A549 (cell line): ENCODE measurements at regions not wholly inside any gene's neighbourhood (a gene's known extent, or its start where the extent isn't known, plus 50 kb on each side); places are given as distances from the start of the nearest gene placed in this dataset.

ENCODE experiments used
- ATAC-seq, 2 experiments: fragments of 200-7000 bp in 1 of 2; fragments of >200 bp in 1 of 2; cut with Nextera tagmentation in 1 of 2; cut with Tn5 transposase in 1 of 2; 3 replicates each; pipeline versions ENCODE4 v1.8.0 to v1.9.1; 2018 to 2020; ENCODE audit warnings: mild to moderate bottlenecking in 1 of 2, moderate library complexity in 1 of 2
- CTCF ChIA-PET: fragments of 300-600 bp; sonication (Branson Sonifier 250); formaldehyde crosslinking; extraction: SDS; loops from one replicate; lab custom pipeline; 2021; ENCODE audit warnings: antibody characterized with exemption, inconsistent platforms; lab: Yijun Ruan, JAX
- POLR2A ChIA-PET: fragments of 350-600 bp; formaldehyde crosslinking; extraction: SDS; loops from one replicate; lab custom pipeline; 2021; ENCODE audit warnings: antibody characterized with exemption, inconsistent platforms; lab: Yijun Ruan, JAX
- DNase-seq, 2 experiments: peaks; one replicate each; pipeline versions ENCODE4 v3.0.0 to v3.0.0-alpha.2; 2011 to 2016; ENCODE audit warnings: low read depth in 1 of 2, low spot score in 1 of 2
- FAIRE-seq: peaks from 2 replicates; lab custom pipeline; 2011; peaks lifted over from hg19 to GRCh38; lab: Jason Lieb, UNC
- H3K27ac ChIP-seq, 2 experiments: fragments of >200 bp; sonication (Bioruptor Twin); formaldehyde crosslinking; 3 replicates each; pipeline ENCODE4 v1.5.1; 2016 to 2017
- H3K4me1 ChIP-seq: fragments of >200 bp; sonication (Bioruptor Twin); formaldehyde crosslinking; 3 replicates; pipeline ENCODE4 v1.6.1; 2016
- H3K4me2 ChIP-seq: fragments of >200 bp; sonication (Bioruptor Twin); formaldehyde crosslinking; 3 replicates; pipeline ENCODE4 v1.6.1; 2016
- H3K4me3 ChIP-seq: fragments of >200 bp; sonication (Bioruptor Twin); formaldehyde crosslinking; 3 replicates; pipeline ENCODE4 v1.5.1; 2016
- H3K9me3 ChIP-seq: fragments of >200 bp; sonication (Bioruptor Twin); formaldehyde crosslinking; 3 replicates; pipeline ENCODE4 v1.6.1; 2016
- BCL3 ChIP-seq: fragments of >200 bp; sonication (Bioruptor Twin); formaldehyde crosslinking; IDR thresholded peaks from 3 replicates; pipeline ENCODE4 v1.6.1; 2016
- BHLHE40 ChIP-seq: IDR thresholded peaks from 2 replicates; pipeline ENCODE4 v1.6.1; 2012; ENCODE audit warnings: low read depth, low read length, inconsistent platforms
- CBX2 ChIP-seq: fragments of 200-600 bp; sonication (generic); IDR thresholded peaks from 2 replicates; pipeline ENCODE4 v1.6.1; 2016; ENCODE audit warnings: low read depth, mild to moderate bottlenecking, borderline replicate concordance
- CEBPB ChIP-seq, 2 experiments: fragments of >200 bp in 1 of 2; sonication (Bioruptor Twin) in 1 of 2; formaldehyde crosslinking in 1 of 2; IDR thresholded peaks; 2 replicates each; pipeline ENCODE4 v1.6.1; 2012 to 2016
- CHD4 ChIP-seq: fragments of 200-600 bp; sonication (generic); IDR thresholded peaks from 2 replicates; pipeline ENCODE4 v1.6.1; 2016; ENCODE audit warnings: antibody characterized with exemption, mild to moderate bottlenecking, borderline replicate concordance
- EHF ChIP-seq: fragments of 250-450 bp; sonication (Bioruptor Pico); IDR thresholded peaks from 2 replicates; pipeline ENCODE4 v1.5.0; 2020; ENCODE audit warnings: mild to moderate bottlenecking
- EHMT2 ChIP-seq: fragments of 200-600 bp; sonication (generic); IDR thresholded peaks from 2 replicates; pipeline ENCODE4 v1.6.1; 2016; ENCODE audit warnings: antibody characterized with exemption, low read depth, mild to moderate bottlenecking, moderate library complexity
- EP300 ChIP-seq, 2 experiments: fragments of >200 bp; sonication (Bioruptor Twin); formaldehyde crosslinking; IDR thresholded peaks; 2 replicates in 1 of 2; 3 replicates in 1 of 2; pipeline ENCODE4 v1.6.1; 2016 to 2017
- FOSB ChIP-seq: fragments of 250-450 bp; sonication (Bioruptor Pico); IDR thresholded peaks from 2 replicates; pipeline ENCODE4 v1.5.0; 2020; ENCODE audit warnings: mild to moderate bottlenecking, moderate library complexity
- GATA3 ChIP-seq: IDR thresholded peaks from 2 replicates; pipeline ENCODE4 v1.6.1; 2012; ENCODE audit warnings: borderline replicate concordance
- HMGXB4 ChIP-seq: fragments of 250-450 bp; sonication (Bioruptor Pico); IDR thresholded peaks from 2 replicates; pipeline ENCODE4 v1.5.0; 2021; ENCODE audit warnings: mild to moderate bottlenecking, moderate library complexity, borderline replicate concordance
- HOXA7 ChIP-seq: fragments of 250-450 bp; sonication (Bioruptor Pico); IDR thresholded peaks from 2 replicates; pipeline ENCODE4 v1.5.0; 2020; ENCODE audit warnings: mild to moderate bottlenecking, moderate library complexity
- HOXB13 ChIP-seq: fragments of 250-450 bp; sonication (Bioruptor Pico); IDR thresholded peaks from 2 replicates; pipeline ENCODE4 v1.5.0; 2020; ENCODE audit warnings: low read depth, mild to moderate bottlenecking, moderate library complexity
- JUN ChIP-seq, 2 experiments: fragments of >200 bp; sonication (Bioruptor Twin); formaldehyde crosslinking; IDR thresholded peaks; 2 replicates in 1 of 2; 3 replicates in 1 of 2; pipeline ENCODE4 v1.6.1; 2016 to 2017
- MAX ChIP-seq: IDR thresholded peaks from 2 replicates; pipeline ENCODE4 v1.6.1; 2012
- MAZ ChIP-seq: fragments of 150-350 bp; IDR thresholded peaks from 2 replicates; pipeline ENCODE4 v1.6.1; 2014; ENCODE audit warnings: antibody characterized with exemption, low read depth, low read length, borderline replicate concordance
- MYC ChIP-seq: IDR thresholded peaks from 2 replicates; pipeline ENCODE4 v1.6.1; 2012; ENCODE audit warnings: mild to moderate bottlenecking, inconsistent platforms, low read length, improper control_type of control experiment, borderline replicate concordance
- NPAS2 ChIP-seq: fragments of 250-450 bp; sonication (Bioruptor Pico); IDR thresholded peaks from 2 replicates; pipeline ENCODE4 v1.8.0; 2022; ENCODE audit warnings: mild to moderate bottlenecking, moderate library complexity, borderline replicate concordance
- NR3C1 ChIP-seq: fragments of >200 bp; sonication (Bioruptor Twin); formaldehyde crosslinking; IDR thresholded peaks from 3 replicates; pipeline ENCODE4 v1.6.1; 2017
- POLR2A ChIP-seq: IDR thresholded peaks from 2 replicates; pipeline ENCODE4 v1.6.1; 2012; ENCODE audit warnings: mild to moderate bottlenecking, low read length
- POLR2AphosphoS2 ChIP-seq: conservative IDR thresholded peaks from 2 replicates; pipeline ENCODE4 v1.6.1; 2012; ENCODE audit warnings: low read length, improper control_type of control experiment, inconsistent platforms
- RAD21 ChIP-seq, 2 experiments: fragments of >200 bp in 1 of 2; sonication (Bioruptor Twin) in 1 of 2; formaldehyde crosslinking in 1 of 2; IDR thresholded peaks in 1 of 2; conservative IDR thresholded peaks in 1 of 2; 2 replicates in 1 of 2; 3 replicates in 1 of 2; pipeline ENCODE4 v1.6.1; 2012 to 2018; ENCODE audit warnings: inconsistent platforms in 1 of 2
- RARB ChIP-seq: fragments of 250-450 bp; sonication (Bioruptor Pico); IDR thresholded peaks from 2 replicates; pipeline ENCODE4 v1.8.0; 2021; ENCODE audit warnings: mild to moderate bottlenecking, moderate library complexity
- ZFP36 ChIP-seq: fragments of 450-650 bp; IDR thresholded peaks from 2 replicates; pipeline ENCODE4 v1.6.1; 2014; ENCODE audit warnings: borderline replicate concordance; ENCODE audit not compliant: partially characterized antibody
- WGBS: methylation state at CpG from one replicate; pipeline ENCODE4 v1.1.6; 2017; ENCODE audit errors: missing lambda C conversion rate; 5-methylcytosine and 5-hydroxymethylcytosine counted together
- TF ChIP-seq, protein P1 (sequence below): fragments of >200 bp; sonication (Bioruptor Twin); formaldehyde crosslinking; IDR thresholded peaks from 2 replicates; pipeline ENCODE4 v1.6.1; 2016
- TF ChIP-seq, protein P2 (sequence below): fragments of 150-350 bp; IDR thresholded peaks from 2 replicates; pipeline ENCODE4 v1.6.1; 2014; ENCODE audit warnings: low read depth, mild to moderate bottlenecking, low read length

- WGBS, result 0% methylated on average over 2 of the region's 2 CpGs
- POLR2A ChIA-PET, result no interaction called here
- Histone ChIP-seq H3K4me3 (no peak overlapping the region), H3K9me3 (no peaks in the 10 kb centered on the region), H3K27ac (no peak overlapping the region), H3K4me2 (no peak overlapping the region)
- ATAC-seq, result no peak
- DNase-seq, result no peak
- FAIRE-seq, result no peak
- TF ChIP-seq BCL3 (no peak), EHMT2 (no peak), EP300 (IDR thresholded peaks at IDR 0.05) (no peak), HOXA7 (CRISPR knock-in tag) (no peak), HMGXB4 (no peak), POLR2AphosphoS2 (no peak), GATA3 (no peak), FOSB (CRISPR knock-in tag) (no peak), CEBPB (IDR thresholded peaks at IDR 0.05) (no peak), CHD4 (no peak), HOXB13 (no peak), CBX2 (no peak)
- TF ChIP-seq, protein P1, sequence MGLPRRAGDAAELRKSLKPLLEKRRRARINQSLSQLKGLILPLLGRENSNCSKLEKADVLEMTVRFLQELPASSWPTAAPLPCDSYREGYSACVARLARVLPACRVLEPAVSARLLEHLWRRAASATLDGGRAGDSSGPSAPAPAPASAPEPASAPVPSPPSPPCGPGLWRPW, result no peak
- TF ChIP-seq, protein P2, sequence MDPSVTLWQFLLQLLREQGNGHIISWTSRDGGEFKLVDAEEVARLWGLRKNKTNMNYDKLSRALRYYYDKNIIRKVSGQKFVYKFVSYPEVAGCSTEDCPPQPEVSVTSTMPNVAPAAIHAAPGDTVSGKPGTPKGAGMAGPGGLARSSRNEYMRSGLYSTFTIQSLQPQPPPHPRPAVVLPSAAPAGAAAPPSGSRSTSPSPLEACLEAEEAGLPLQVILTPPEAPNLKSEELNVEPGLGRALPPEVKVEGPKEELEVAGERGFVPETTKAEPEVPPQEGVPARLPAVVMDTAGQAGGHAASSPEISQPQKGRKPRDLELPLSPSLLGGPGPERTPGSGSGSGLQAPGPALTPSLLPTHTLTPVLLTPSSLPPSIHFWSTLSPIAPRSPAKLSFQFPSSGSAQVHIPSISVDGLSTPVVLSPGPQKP, result no peak
- TF ChIP-seq, all 56 proteins: peak for 0
- CTCF ChIA-PET, result no interaction called here
- no peaks in the 10 kb centered on the region for H3K4me1 ChIP-seq
Observed at GRCh38 chr6:40036186-40036585, 101.9 kb upstream of the MOCS1 start.

DNA sequence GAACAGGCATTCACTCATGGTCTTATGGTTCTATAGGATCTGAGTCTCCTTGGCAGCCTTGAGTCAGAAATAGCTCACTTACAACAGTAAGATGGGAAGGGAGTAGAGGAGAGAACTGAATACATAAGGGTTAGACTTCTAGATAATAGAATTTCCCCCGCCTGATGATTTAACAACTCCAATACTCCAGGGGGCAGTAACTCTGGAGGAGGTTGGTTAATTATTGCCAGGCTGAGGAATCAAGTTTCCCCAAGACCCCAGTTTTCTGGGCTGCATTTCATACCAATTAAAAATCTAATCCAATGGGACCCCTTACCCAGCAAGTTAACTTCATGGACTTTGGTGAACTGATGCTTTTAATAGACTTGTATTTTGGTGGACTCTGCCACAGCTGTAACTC is 94.2 kb upstream of the MOCS1 start:
- TF ChIP-seq JUN (IDR thresholded peaks at IDR 0.05), result no peak
- TF ChIP-seq ZFP36, result no peak
- no peak for TF ChIP-seq EHF
- TF ChIP-seq CBX2, result no peak
- TF ChIP-seq BHLHE40, result no peak
- TF ChIP-seq POLR2A, result no peak
- TF ChIP-seq RAD21 (conservative IDR thresholded peaks at IDR 0.05 in 1 of 2, IDR thresholded peaks at IDR 0.05 in 1 of 2), result no peak
- no peak for TF ChIP-seq MYC
- no peak for TF ChIP-seq NPAS2 (CRISPR knock-in tag)
- TF ChIP-seq RARB, result no peak
- no peak for TF ChIP-seq MAX
- no peak for TF ChIP-seq HOXB13
- TF ChIP-seq NR3C1, result no peak
- no peak for TF ChIP-seq MAZ
- TF ChIP-seq, all 56 proteins: peak for 0
- ATAC-seq (no peak), DNase-seq (no peak), FAIRE-seq (no peak)
- Histone ChIP-seq H3K9me3 (no peaks in the 10 kb centered on the region), H3K27ac (no peak overlapping the region), H3K4me3 (no peak overlapping the region), H3K4me1 (no peaks in the 10 kb centered on the region), H3K4me2 (no peak overlapping the region)
- POLR2A ChIA-PET, result no interaction called here
- WGBS, result 0% methylated on average over 1 of the region's 1 CpG
- CTCF ChIA-PET, result no interaction called here
